Vagina (tissue), 2 donors: ENCODE measurements at regions not wholly inside any gene's neighbourhood (a gene's known extent, or its start where the extent isn't known, plus 50 kb on each side); places are given as distances from the start of the nearest gene placed in this dataset.

ENCODE experiments used
- DNase-seq, 2 donors: peaks; one replicate each; pipeline ENCODE4 v3.0.0-alpha.2; 2017; ENCODE audit errors: extremely low spot score in 2 of 2
- H3K27ac ChIP-seq: fragments of 200-600 bp; sonication (generic); one replicate; pipeline ENCODE4 v1.5.1; 2019
- H3K27me3 ChIP-seq: fragments of 200-600 bp; sonication (generic); one replicate; pipeline ENCODE4 v1.5.1; 2019
- H3K36me3 ChIP-seq, 2 donors: fragments of 200-600 bp; sonication (generic); one replicate each; pipeline ENCODE4 v1.5.1; 2017 to 2019
- H3K4me1 ChIP-seq: fragments of 200-600 bp; sonication (generic); one replicate; pipeline ENCODE4 v1.5.1; 2019
- H3K4me3 ChIP-seq, 2 donors: fragments of 200-600 bp; sonication (generic); 1 replicate in 1 of 2; 2 replicates in 1 of 2; pipeline ENCODE4 v1.5.1; 2016 to 2019
- H3K9me3 ChIP-seq: fragments of 200-600 bp; sonication (generic); one replicate; pipeline ENCODE4 v1.5.1; 2019
- CTCF ChIP-seq, 3 experiments: fragments of 450-650 bp in 2 of 3; fragments of 200-600 bp in 1 of 3; sonication (generic) in 1 of 3; IDR thresholded peaks; one replicate each; pipeline ENCODE4 v1.5.1; 2017 to 2019; ENCODE audit warnings: antibody characterized with exemption in 3 of 3, mild to moderate bottlenecking in 2 of 3, moderate library complexity in 2 of 3
- POLR2A ChIP-seq, 2 donors: fragments of 450-650 bp; IDR thresholded peaks; one replicate each; pipeline ENCODE4 v1.6.1; 2017; ENCODE audit warnings: antibody characterized with exemption in 2 of 2, mild to moderate bottlenecking in 2 of 2, moderate library complexity in 2 of 2
- POLR2AphosphoS5 ChIP-seq, 2 donors: sonication (generic); formaldehyde crosslinking; IDR thresholded peaks; one replicate each; pipeline ENCODE4 v1.9.0; 2017; ENCODE audit warnings: antibody characterized with exemption in 2 of 2, mild to moderate bottlenecking in 2 of 2, low read depth in 1 of 2; ENCODE audit not compliant: insufficient read depth in 1 of 2
- intact Hi-C: fragments of 100-400 bp; cut with DNase I; formaldehyde crosslinking; loops from one replicate; pipeline ENCODE4 v1.15.1; 2023

DNA sequence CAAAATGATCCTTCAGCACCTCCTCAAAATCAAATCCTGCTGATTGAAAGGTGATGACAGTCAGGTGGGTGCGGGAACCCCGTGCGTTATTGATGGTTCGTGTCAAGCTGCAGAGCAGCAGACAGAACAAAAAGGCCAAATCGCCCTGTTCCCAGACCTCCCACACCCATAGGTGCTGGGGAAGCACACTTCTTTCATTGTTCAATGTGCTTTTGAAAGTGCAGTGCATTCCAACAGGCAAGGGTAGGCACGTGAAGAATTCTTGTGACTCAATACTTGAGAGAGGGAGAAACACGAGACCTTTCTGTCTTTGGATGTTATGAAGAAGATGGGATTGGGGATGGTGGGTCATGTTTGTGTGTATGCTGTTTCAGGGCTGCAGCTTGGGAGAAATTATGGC, 514.0 kb downstream of the MCTP2 start:
- intact Hi-C loops: no loop called here
- no peak overlapping the region for H3K4me3 ChIP-seq
- H3K36me3 ChIP-seq: no peaks in the 10 kb centered on the region
- H3K27ac ChIP-seq: no peak overlapping the region
- TF ChIP-seq CTCF (IDR thresholded peaks at IDR 0.05) (no peak), POLR2AphosphoS5 (IDR thresholded peaks at IDR 0.05; ENCODE audit: insufficient read depth in 1 of 2, low read depth in 1 of 2) (no peak), POLR2A (IDR thresholded peaks at IDR 0.05) (no peak)
- no peaks in the 10 kb centered on the region for H3K27me3 ChIP-seq
- no peaks in the 10 kb centered on the region for H3K9me3 ChIP-seq
- no peak for DNase-seq
- H3K4me1 ChIP-seq: peaks cover 14% of the 10 kb centered on the region

- Histone ChIP-seq H3K4me3 (no peak overlapping the region), H3K4me1 (peaks cover 14% of the 10 kb centered on the region), H3K9me3 (no peaks in the 10 kb centered on the region), H3K27me3 (no peaks in the 10 kb centered on the region), H3K27ac (no peak overlapping the region), H3K36me3 (no peaks in the 10 kb centered on the region)
- intact Hi-C loops: no loop called here
- DNase-seq: no peak
- no peak for TF ChIP-seq CTCF (IDR thresholded peaks at IDR 0.05)
- no peak for TF ChIP-seq POLR2A (IDR thresholded peaks at IDR 0.05)
- no peak for TF ChIP-seq POLR2AphosphoS5 (IDR thresholded peaks at IDR 0.05; ENCODE audit: insufficient read depth in 1 of 2, low read depth in 1 of 2)
These were observed 516.1 kb downstream of the MCTP2 start for GRCh38 chr15:94747510-94747909.

DNA sequence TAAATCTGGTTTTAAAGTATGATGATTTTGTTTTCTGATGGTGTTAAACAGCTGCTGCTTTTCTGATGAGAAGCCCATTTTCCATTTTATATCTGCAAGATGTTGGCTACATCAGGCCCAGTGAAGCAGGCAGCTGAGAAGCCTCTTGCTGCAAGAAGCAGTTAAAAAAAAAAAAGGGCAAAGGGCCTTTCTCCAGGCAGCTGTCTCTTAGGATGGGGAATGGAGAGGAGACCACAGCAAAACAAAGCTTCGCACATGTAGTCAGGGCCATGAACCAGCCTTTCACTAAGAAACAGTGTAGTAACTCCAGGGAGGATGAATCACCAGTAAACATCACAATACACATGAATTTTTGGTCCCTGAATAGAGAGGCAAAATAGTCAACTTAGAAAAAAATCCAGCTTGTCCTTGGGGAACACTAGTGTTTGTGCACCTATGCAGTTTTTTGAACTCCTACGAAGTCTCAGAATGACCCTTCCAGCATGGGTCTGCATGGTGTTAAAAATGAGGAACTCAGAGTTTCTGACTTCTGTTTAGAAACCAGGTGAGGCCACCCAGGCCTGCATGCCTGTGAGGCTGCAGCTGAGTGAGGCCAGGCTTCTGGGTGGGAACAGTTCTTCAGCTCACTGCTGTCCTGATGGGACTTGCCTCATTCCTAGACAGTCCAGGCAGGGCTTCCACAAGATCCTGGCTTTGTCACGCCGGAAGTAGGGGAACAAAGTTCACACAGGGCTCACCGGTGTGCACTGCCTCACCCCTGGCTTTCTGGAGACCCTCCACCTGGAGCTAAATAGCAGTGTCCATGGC, 518.7 kb downstream of the MCTP2 start:
- no peaks in the 10 kb centered on the region for H3K27me3 ChIP-seq
- peaks cover 5% of the 10 kb centered on the region for H3K4me1 ChIP-seq
- no peak for TF ChIP-seq CTCF (IDR thresholded peaks at IDR 0.05)
- no peak for TF ChIP-seq POLR2AphosphoS5 (IDR thresholded peaks at IDR 0.05; ENCODE audit: insufficient read depth in 1 of 2, low read depth in 1 of 2)
- no peak for TF ChIP-seq POLR2A (IDR thresholded peaks at IDR 0.05)
- no peaks in the 10 kb centered on the region for H3K36me3 ChIP-seq
- intact Hi-C loops: no loop called here
- H3K27ac ChIP-seq: peak overlapping the region; percentile 41
- H3K9me3 ChIP-seq: no peaks in the 10 kb centered on the region
- DNase-seq: no peak
- H3K4me3 ChIP-seq: no peak overlapping the region

DNA sequence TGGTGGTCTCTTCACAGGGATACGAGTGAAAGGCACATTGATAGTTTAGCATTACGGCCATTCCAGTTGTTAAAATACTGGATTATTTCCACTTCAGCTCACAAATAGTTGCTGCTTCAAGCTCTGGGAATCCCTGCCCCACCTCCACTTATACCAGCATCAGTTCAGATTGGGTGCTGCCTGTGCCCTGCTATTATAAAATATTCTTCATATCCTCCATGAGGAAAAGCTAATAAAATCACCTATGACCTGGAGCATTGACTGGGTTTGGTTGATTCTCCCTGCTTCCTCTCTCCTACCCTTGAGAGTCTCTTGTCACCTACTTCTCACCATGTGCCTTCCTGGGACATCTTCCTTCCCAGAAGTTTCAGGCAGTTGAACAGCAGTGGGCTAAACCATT, 529.0 kb downstream of the MCTP2 start:
- DNase-seq: no peak
- Histone ChIP-seq H3K36me3 (no peaks in the 10 kb centered on the region), H3K27me3 (no peaks in the 10 kb centered on the region), H3K27ac (no peak overlapping the region), H3K4me3 (no peak overlapping the region), H3K9me3 (no peaks in the 10 kb centered on the region), H3K4me1 (no peaks in the 10 kb centered on the region)
- intact Hi-C loops: no loop called here
- TF ChIP-seq POLR2AphosphoS5 (IDR thresholded peaks at IDR 0.05; ENCODE audit: insufficient read depth in 1 of 2, low read depth in 1 of 2) (no peak), POLR2A (IDR thresholded peaks at IDR 0.05) (no peak), CTCF (IDR thresholded peaks at IDR 0.05) (no peak)

DNA sequence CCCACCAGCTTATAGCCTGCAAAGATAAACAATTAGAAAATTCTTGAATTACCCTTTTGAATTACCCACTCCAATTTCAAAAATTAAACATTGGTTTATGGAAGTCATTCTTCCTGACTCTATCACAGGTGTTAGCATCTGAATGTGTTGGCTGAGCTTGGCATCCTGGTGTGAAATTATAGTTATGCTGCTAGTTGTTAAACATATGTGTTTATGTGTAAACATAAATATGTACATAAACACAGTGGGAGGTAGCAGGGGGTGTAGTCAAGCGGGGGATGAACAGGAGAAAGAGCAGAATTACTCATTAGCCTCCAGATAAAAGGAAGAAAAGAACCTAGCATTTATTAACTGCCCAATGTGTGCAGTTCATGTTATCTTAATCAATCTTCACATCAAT, 530.2 kb downstream of the MCTP2 start:
- Histone ChIP-seq H3K4me1 (no peaks in the 10 kb centered on the region), H3K36me3 (no peaks in the 10 kb centered on the region), H3K27ac (no peak overlapping the region), H3K9me3 (no peaks in the 10 kb centered on the region), H3K27me3 (no peaks in the 10 kb centered on the region), H3K4me3 (no peak overlapping the region)
- intact Hi-C loops: no loop called here
- DNase-seq: no peak
- no peak for TF ChIP-seq POLR2AphosphoS5 (IDR thresholded peaks at IDR 0.05; ENCODE audit: insufficient read depth in 1 of 2, low read depth in 1 of 2)
- no peak for TF ChIP-seq CTCF (IDR thresholded peaks at IDR 0.05)
- TF ChIP-seq POLR2A (IDR thresholded peaks at IDR 0.05): no peak
